A549 (cell line): ENCODE measurements at regions not wholly inside any gene's neighbourhood (a gene's known extent, or its start where the extent isn't known, plus 50 kb on each side); places are given as distances from the start of the nearest gene placed in this dataset.

ENCODE experiments used
- ATAC-seq, 2 experiments: fragments of 200-7000 bp in 1 of 2; fragments of >200 bp in 1 of 2; cut with Nextera tagmentation in 1 of 2; cut with Tn5 transposase in 1 of 2; 3 replicates each; pipeline versions ENCODE4 v1.8.0 to v1.9.1; 2018 to 2020; ENCODE audit warnings: mild to moderate bottlenecking in 1 of 2, moderate library complexity in 1 of 2
- CTCF ChIA-PET: fragments of 300-600 bp; sonication (Branson Sonifier 250); formaldehyde crosslinking; extraction: SDS; loops from one replicate; lab custom pipeline; 2021; ENCODE audit warnings: antibody characterized with exemption, inconsistent platforms; lab: Yijun Ruan, JAX
- POLR2A ChIA-PET: fragments of 350-600 bp; formaldehyde crosslinking; extraction: SDS; loops from one replicate; lab custom pipeline; 2021; ENCODE audit warnings: antibody characterized with exemption, inconsistent platforms; lab: Yijun Ruan, JAX
- DNase-seq, 2 experiments: peaks; one replicate each; pipeline versions ENCODE4 v3.0.0 to v3.0.0-alpha.2; 2011 to 2016; ENCODE audit warnings: low read depth in 1 of 2, low spot score in 1 of 2
- FAIRE-seq: peaks from 2 replicates; lab custom pipeline; 2011; peaks lifted over from hg19 to GRCh38; lab: Jason Lieb, UNC
- H3K27ac ChIP-seq, 2 experiments: fragments of >200 bp; sonication (Bioruptor Twin); formaldehyde crosslinking; 3 replicates each; pipeline ENCODE4 v1.5.1; 2016 to 2017
- H3K4me1 ChIP-seq: fragments of >200 bp; sonication (Bioruptor Twin); formaldehyde crosslinking; 3 replicates; pipeline ENCODE4 v1.6.1; 2016
- H3K4me2 ChIP-seq: fragments of >200 bp; sonication (Bioruptor Twin); formaldehyde crosslinking; 3 replicates; pipeline ENCODE4 v1.6.1; 2016
- H3K4me3 ChIP-seq: fragments of >200 bp; sonication (Bioruptor Twin); formaldehyde crosslinking; 3 replicates; pipeline ENCODE4 v1.5.1; 2016
- H3K9me3 ChIP-seq: fragments of >200 bp; sonication (Bioruptor Twin); formaldehyde crosslinking; 3 replicates; pipeline ENCODE4 v1.6.1; 2016
- ATOH8 ChIP-seq: fragments of 250-450 bp; sonication (Bioruptor Pico); IDR thresholded peaks from 2 replicates; pipeline ENCODE4 v1.5.0; 2020; ENCODE audit warnings: low read depth, mild to moderate bottlenecking, moderate library complexity
- BHLHE40 ChIP-seq: IDR thresholded peaks from 2 replicates; pipeline ENCODE4 v1.6.1; 2012; ENCODE audit warnings: low read depth, low read length, inconsistent platforms
- CBX2 ChIP-seq: fragments of 200-600 bp; sonication (generic); IDR thresholded peaks from 2 replicates; pipeline ENCODE4 v1.6.1; 2016; ENCODE audit warnings: low read depth, mild to moderate bottlenecking, borderline replicate concordance
- CEBPB ChIP-seq, 2 experiments: fragments of >200 bp in 1 of 2; sonication (Bioruptor Twin) in 1 of 2; formaldehyde crosslinking in 1 of 2; IDR thresholded peaks; 2 replicates each; pipeline ENCODE4 v1.6.1; 2012 to 2016
- CHD4 ChIP-seq: fragments of 200-600 bp; sonication (generic); IDR thresholded peaks from 2 replicates; pipeline ENCODE4 v1.6.1; 2016; ENCODE audit warnings: antibody characterized with exemption, mild to moderate bottlenecking, borderline replicate concordance
- CTCF ChIP-seq: fragments of >200 bp; sonication (Bioruptor Twin); formaldehyde crosslinking; IDR thresholded peaks from 3 replicates; pipeline ENCODE4 v1.5.1; 2016
- E2F6 ChIP-seq: IDR thresholded peaks from 2 replicates; pipeline ENCODE4 v1.6.1; 2012; ENCODE audit warnings: low read depth, borderline replicate concordance
- EHF ChIP-seq: fragments of 250-450 bp; sonication (Bioruptor Pico); IDR thresholded peaks from 2 replicates; pipeline ENCODE4 v1.5.0; 2020; ENCODE audit warnings: mild to moderate bottlenecking
- FOXS1 ChIP-seq: fragments of 250-450 bp; sonication (Bioruptor Pico); IDR thresholded peaks from 2 replicates; pipeline ENCODE4 v1.5.0; 2020; ENCODE audit warnings: mild to moderate bottlenecking, moderate library complexity
- HES2 ChIP-seq: fragments of >200 bp; sonication (Bioruptor Twin); formaldehyde crosslinking; IDR thresholded peaks from 2 replicates; pipeline ENCODE4 v1.6.1; 2016
- HOXB13 ChIP-seq: fragments of 250-450 bp; sonication (Bioruptor Pico); IDR thresholded peaks from 2 replicates; pipeline ENCODE4 v1.5.0; 2020; ENCODE audit warnings: low read depth, mild to moderate bottlenecking, moderate library complexity
- MAFK ChIP-seq: fragments of 450-650 bp; IDR thresholded peaks from 2 replicates; pipeline ENCODE4 v1.6.1; 2014; ENCODE audit not compliant: partially characterized antibody
- NPAS2 ChIP-seq: fragments of 250-450 bp; sonication (Bioruptor Pico); IDR thresholded peaks from 2 replicates; pipeline ENCODE4 v1.8.0; 2022; ENCODE audit warnings: mild to moderate bottlenecking, moderate library complexity, borderline replicate concordance
- PHF8 ChIP-seq: fragments of 200-600 bp; sonication (generic); IDR thresholded peaks from 2 replicates; pipeline ENCODE4 v1.6.1; 2016; ENCODE audit warnings: low read depth, mild to moderate bottlenecking, antibody characterized with exemption, moderate library complexity, borderline replicate concordance
- POLR2AphosphoS2 ChIP-seq: conservative IDR thresholded peaks from 2 replicates; pipeline ENCODE4 v1.6.1; 2012; ENCODE audit warnings: low read length, improper control_type of control experiment, inconsistent platforms
- RCOR1 ChIP-seq: fragments of 150-350 bp; IDR thresholded peaks from 2 replicates; pipeline ENCODE4 v1.6.1; 2014; ENCODE audit warnings: antibody characterized with exemption, low read length, low read depth
- REST ChIP-seq: fragments of 200-600 bp; sonication (generic); IDR thresholded peaks from 2 replicates; pipeline ENCODE4 v1.6.1; 2016; ENCODE audit warnings: antibody characterized with exemption, mild to moderate bottlenecking, moderate library complexity
- RNF2 ChIP-seq: fragments of 200-600 bp; sonication (generic); IDR thresholded peaks from 2 replicates; pipeline ENCODE4 v1.6.1; 2016; ENCODE audit warnings: low read depth, mild to moderate bottlenecking, antibody characterized with exemption, moderate library complexity, borderline replicate concordance
- SMC3 ChIP-seq: fragments of >200 bp; sonication (Bioruptor Twin); formaldehyde crosslinking; IDR thresholded peaks from 3 replicates; pipeline ENCODE4 v1.6.1; 2018; ENCODE audit warnings: inconsistent platforms
- SREBF2 ChIP-seq: fragments of 450-650 bp; IDR thresholded peaks from 2 replicates; pipeline ENCODE4 v1.6.1; 2014; ENCODE audit warnings: mild to moderate bottlenecking, moderate library complexity
- TFCP2L1 ChIP-seq: fragments of 250-450 bp; sonication (Bioruptor Pico); IDR thresholded peaks from 2 replicates; pipeline ENCODE4 v1.5.0; 2021; ENCODE audit warnings: mild to moderate bottlenecking
- USF2 ChIP-seq: fragments of 450-650 bp; IDR thresholded peaks from 2 replicates; pipeline ENCODE4 v1.6.1; 2014; ENCODE audit warnings: antibody characterized with exemption
- ZC3H11A ChIP-seq: fragments of 450-650 bp; IDR thresholded peaks from 2 replicates; pipeline ENCODE4 v1.6.1; 2014; ENCODE audit warnings: antibody characterized with exemption, mild to moderate bottlenecking
- ZFP36 ChIP-seq: fragments of 450-650 bp; IDR thresholded peaks from 2 replicates; pipeline ENCODE4 v1.6.1; 2014; ENCODE audit warnings: borderline replicate concordance; ENCODE audit not compliant: partially characterized antibody
- WGBS: methylation state at CpG from one replicate; pipeline ENCODE4 v1.1.6; 2017; ENCODE audit errors: missing lambda C conversion rate; 5-methylcytosine and 5-hydroxymethylcytosine counted together

GRCh38 chr15:59835776-59836175 is 146.7 kb upstream of the BNIP2 start:
- Histone ChIP-seq H3K4me2 (no peak overlapping the region), H3K27ac (no peak overlapping the region), H3K4me3 (no peak overlapping the region), H3K4me1 (no peaks in the 10 kb centered on the region), H3K9me3 (no peaks in the 10 kb centered on the region)
- DNase-seq = no peak
- 21% methylated on average over 1 of the region's 1 CpG for WGBS
- ChIA-PET CTCF (interaction anchor here (1.2 kb wide), 1 partner anchor 145 kb away, joined by 3 read pairs; no protein-coding TSS in a partner anchor), POLR2A (no interaction called here)
- no peak for FAIRE-seq
- no peak for TF ChIP-seq FOXS1
- no peak for TF ChIP-seq TFCP2L1 (CRISPR knock-in tag)
- no peak for TF ChIP-seq PHF8
- TF ChIP-seq ZC3H11A = no peak
- no peak for TF ChIP-seq HES2
- TF ChIP-seq POLR2AphosphoS2 = no peak
- TF ChIP-seq CBX2 = no peak
- no peak for TF ChIP-seq CTCF
- TF ChIP-seq SMC3 = no peak
- no peak for TF ChIP-seq BHLHE40
- no peak for TF ChIP-seq RNF2
- TF ChIP-seq USF2 = no peak
- no peak for ATAC-seq

- no peak for FAIRE-seq
- H3K4me1 ChIP-seq = no peaks in the 10 kb centered on the region
- POLR2A ChIA-PET = no interaction called here
These were observed 145.4 kb upstream of the BNIP2 start for GRCh38 chr15:59834528-59834927.

More at GRCh38 chr15:59834528-59834927, 145.4 kb upstream of the BNIP2 start:
- ATAC-seq (no peak), DNase-seq (no peak)
- Histone ChIP-seq H3K4me3 (no peak overlapping the region), H3K27ac (no peak overlapping the region), H3K4me2 (no peak overlapping the region), H3K9me3 (no peaks in the 10 kb centered on the region)
- TF ChIP-seq HOXB13 (no peak), CTCF (no peak), SREBF2 (no peak), CEBPB (IDR thresholded peaks at IDR 0.05) (no peak), ZFP36 (no peak), ATOH8 (CRISPR knock-in tag) (no peak), RCOR1 (no peak), MAFK (no peak), E2F6 (no peak), EHF (CRISPR knock-in tag) (no peak), REST (no peak), ZC3H11A (no peak), CHD4 (no peak), NPAS2 (CRISPR knock-in tag) (no peak)
- CTCF ChIA-PET = interaction anchor here (0.6 kb wide), 1 partner anchor 110 kb away, joined by 3 read pairs; no protein-coding TSS in a partner anchor
- WGBS = 36% methylated on average over 3 of the region's 3 CpGs
